ENCODE measurements at regions not wholly inside any gene's neighbourhood (a gene's known extent, or its start where the extent isn't known, plus 50 kb on each side); places are given as distances from the start of the nearest gene placed in this dataset.

DNA sequence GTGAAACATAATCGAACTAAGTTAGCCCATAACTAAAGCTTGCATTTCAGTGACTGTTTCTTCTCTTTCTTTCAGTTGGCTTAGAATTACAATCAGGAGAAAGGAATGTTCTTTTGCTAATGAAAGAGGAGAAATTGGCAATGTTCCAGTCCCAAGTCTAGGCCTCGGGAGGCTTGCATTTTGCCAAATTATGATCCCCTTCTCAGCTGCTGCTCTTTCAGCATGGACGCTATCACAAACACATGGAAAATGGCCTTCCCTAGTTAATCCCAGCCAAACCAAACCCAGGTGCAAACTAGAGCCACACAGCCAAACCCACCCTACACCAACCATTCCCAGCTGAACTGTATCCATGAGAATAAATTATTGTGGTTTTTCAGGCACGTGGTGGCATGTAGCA, 605.2 kb upstream of the LRRTM4 start:
- POLR2A ChIA-PET, result no interaction called here
- no peak for TF ChIP-seq SETDB1 (IDR thresholded peaks at IDR 0.05; ENCODE audit: insufficient read length, low read length)
- Histone ChIP-seq H3K4me1 (ENCODE audit: control insufficient read depth, insufficient read depth, low read length) (no peaks in the 10 kb centered on the region), H3K27ac (ENCODE audit: extremely low read depth, low read depth, low read length) (no peak overlapping the region), H3K36me3 (ENCODE audit: control insufficient read depth in 2 of 2, insufficient read depth in 1 of 2, low read length in 2 of 2) (no peaks in the 10 kb centered on the region), H3K4me3 (ENCODE audit: low read depth, low read length) (no peak overlapping the region), H3K9me3 (ENCODE audit: control insufficient read depth, insufficient read depth, low read depth, low read length) (no peaks in the 10 kb centered on the region)
- CTCF ChIA-PET, result no interaction called here

DNA sequence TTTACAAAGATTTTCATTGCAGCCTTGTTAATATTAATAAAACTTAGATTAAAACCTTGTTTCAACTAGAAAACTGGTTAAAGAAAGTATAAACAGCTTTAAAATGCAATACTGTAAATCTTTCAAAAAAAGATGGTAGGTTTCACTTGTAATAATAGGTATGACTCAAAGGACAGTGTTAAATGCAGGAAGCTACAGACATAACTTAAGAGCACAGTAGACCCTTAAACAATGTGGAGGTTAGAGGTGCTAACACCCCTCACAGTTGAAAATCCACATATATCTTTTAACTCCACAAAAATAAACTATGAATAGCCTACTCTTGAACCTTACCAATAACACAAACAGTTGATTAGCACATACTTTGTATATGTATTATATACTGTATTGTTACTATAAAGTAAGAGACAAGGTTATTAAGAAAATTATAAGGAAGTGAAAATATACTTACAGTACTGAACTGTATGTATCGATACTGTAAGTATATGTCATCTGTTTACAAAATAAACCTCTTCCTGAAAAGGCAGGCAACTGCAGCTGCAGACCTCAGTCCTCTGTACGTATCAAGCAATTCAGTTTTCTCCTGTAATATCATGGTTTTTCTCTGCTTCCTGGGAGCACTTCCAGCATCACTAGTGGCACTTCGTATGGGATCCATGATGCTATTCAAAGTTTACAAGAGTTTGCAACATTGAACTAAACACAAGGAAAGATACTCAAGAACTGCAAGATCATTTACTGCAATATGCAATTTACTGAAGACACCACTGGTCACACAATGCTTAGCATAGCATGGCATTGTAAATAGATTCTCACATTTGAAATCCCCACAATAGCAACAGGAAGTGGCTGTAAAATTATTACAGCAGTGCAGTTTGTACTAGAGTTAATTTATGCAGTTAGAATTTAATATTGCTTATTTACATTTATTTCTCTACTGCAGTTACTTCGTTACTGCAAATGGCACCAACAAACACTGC, 610.5 kb upstream of the LRRTM4 start:
- CTCF ChIA-PET, result no interaction called here
- Histone ChIP-seq H3K4me3 (ENCODE audit: low read depth, low read length) (no peak overlapping the region), H3K4me1 (ENCODE audit: control insufficient read depth, insufficient read depth, low read length) (no peaks in the 10 kb centered on the region), H3K9me3 (ENCODE audit: control insufficient read depth, insufficient read depth, low read depth, low read length) (no peaks in the 10 kb centered on the region), H3K36me3 (ENCODE audit: control insufficient read depth in 2 of 2, insufficient read depth in 1 of 2, low read length in 2 of 2) (no peaks in the 10 kb centered on the region), H3K27ac (ENCODE audit: extremely low read depth, low read depth, low read length) (no peak overlapping the region)
- POLR2A ChIA-PET, result no interaction called here
- TF ChIP-seq SCRT1 (tag by site-specific recombination; IDR thresholded peaks at IDR 0.05; ENCODE audit: borderline replicate concordance) (no peak), ZNF404 (tag by site-specific recombination; IDR thresholded peaks at IDR 0.05) (no peak), SP3 (tag by site-specific recombination; IDR thresholded peaks at IDR 0.05) (no peak), HOXA7 (CRISPR knock-in tag; IDR thresholded peaks at IDR 0.05; ENCODE audit: borderline replicate concordance) (no peak), ZNF747 (tag by site-specific recombination; IDR thresholded peaks at IDR 0.05) (no peak), ZFP69B (tag by site-specific recombination; IDR thresholded peaks at IDR 0.05) (no peak), ZNF791 (tag by site-specific recombination; IDR thresholded peaks at IDR 0.05) (no peak)
- TF ChIP-seq, protein P1, sequence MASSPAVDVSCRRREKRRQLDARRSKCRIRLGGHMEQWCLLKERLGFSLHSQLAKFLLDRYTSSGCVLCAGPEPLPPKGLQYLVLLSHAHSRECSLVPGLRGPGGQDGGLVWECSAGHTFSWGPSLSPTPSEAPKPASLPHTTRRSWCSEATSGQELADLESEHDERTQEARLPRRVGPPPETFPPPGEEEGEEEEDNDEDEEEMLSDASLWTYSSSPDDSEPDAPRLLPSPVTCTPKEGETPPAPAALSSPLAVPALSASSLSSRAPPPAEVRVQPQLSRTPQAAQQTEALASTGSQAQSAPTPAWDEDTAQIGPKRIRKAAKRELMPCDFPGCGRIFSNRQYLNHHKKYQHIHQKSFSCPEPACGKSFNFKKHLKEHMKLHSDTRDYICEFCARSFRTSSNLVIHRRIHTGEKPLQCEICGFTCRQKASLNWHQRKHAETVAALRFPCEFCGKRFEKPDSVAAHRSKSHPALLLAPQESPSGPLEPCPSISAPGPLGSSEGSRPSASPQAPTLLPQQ (tag by site-specific recombination; IDR thresholded peaks at IDR 0.05), result no peak
- TF ChIP-seq, protein P2, sequence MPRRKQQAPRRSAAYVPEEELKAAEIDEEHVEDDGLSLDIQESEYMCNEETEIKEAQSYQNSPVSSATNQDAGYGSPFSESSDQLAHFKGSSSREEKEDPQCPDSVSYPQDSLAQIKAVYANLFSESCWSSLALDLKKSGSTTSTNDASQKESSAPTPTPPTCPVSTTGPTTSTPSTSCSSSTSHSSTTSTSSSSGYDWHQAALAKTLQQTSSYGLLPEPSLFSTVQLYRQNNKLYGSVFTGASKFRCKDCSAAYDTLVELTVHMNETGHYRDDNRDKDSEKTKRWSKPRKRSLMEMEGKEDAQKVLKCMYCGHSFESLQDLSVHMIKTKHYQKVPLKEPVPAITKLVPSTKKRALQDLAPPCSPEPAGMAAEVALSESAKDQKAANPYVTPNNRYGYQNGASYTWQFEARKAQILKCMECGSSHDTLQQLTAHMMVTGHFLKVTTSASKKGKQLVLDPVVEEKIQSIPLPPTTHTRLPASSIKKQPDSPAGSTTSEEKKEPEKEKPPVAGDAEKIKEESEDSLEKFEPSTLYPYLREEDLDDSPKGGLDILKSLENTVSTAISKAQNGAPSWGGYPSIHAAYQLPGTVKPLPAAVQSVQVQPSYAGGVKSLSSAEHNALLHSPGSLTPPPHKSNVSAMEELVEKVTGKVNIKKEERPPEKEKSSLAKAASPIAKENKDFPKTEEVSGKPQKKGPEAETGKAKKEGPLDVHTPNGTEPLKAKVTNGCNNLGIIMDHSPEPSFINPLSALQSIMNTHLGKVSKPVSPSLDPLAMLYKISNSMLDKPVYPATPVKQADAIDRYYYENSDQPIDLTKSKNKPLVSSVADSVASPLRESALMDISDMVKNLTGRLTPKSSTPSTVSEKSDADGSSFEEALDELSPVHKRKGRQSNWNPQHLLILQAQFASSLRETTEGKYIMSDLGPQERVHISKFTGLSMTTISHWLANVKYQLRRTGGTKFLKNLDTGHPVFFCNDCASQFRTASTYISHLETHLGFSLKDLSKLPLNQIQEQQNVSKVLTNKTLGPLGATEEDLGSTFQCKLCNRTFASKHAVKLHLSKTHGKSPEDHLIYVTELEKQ (tag by site-specific recombination; IDR thresholded peaks at IDR 0.05; ENCODE audit: borderline replicate concordance), result no peak
- TF ChIP-seq, protein P3, sequence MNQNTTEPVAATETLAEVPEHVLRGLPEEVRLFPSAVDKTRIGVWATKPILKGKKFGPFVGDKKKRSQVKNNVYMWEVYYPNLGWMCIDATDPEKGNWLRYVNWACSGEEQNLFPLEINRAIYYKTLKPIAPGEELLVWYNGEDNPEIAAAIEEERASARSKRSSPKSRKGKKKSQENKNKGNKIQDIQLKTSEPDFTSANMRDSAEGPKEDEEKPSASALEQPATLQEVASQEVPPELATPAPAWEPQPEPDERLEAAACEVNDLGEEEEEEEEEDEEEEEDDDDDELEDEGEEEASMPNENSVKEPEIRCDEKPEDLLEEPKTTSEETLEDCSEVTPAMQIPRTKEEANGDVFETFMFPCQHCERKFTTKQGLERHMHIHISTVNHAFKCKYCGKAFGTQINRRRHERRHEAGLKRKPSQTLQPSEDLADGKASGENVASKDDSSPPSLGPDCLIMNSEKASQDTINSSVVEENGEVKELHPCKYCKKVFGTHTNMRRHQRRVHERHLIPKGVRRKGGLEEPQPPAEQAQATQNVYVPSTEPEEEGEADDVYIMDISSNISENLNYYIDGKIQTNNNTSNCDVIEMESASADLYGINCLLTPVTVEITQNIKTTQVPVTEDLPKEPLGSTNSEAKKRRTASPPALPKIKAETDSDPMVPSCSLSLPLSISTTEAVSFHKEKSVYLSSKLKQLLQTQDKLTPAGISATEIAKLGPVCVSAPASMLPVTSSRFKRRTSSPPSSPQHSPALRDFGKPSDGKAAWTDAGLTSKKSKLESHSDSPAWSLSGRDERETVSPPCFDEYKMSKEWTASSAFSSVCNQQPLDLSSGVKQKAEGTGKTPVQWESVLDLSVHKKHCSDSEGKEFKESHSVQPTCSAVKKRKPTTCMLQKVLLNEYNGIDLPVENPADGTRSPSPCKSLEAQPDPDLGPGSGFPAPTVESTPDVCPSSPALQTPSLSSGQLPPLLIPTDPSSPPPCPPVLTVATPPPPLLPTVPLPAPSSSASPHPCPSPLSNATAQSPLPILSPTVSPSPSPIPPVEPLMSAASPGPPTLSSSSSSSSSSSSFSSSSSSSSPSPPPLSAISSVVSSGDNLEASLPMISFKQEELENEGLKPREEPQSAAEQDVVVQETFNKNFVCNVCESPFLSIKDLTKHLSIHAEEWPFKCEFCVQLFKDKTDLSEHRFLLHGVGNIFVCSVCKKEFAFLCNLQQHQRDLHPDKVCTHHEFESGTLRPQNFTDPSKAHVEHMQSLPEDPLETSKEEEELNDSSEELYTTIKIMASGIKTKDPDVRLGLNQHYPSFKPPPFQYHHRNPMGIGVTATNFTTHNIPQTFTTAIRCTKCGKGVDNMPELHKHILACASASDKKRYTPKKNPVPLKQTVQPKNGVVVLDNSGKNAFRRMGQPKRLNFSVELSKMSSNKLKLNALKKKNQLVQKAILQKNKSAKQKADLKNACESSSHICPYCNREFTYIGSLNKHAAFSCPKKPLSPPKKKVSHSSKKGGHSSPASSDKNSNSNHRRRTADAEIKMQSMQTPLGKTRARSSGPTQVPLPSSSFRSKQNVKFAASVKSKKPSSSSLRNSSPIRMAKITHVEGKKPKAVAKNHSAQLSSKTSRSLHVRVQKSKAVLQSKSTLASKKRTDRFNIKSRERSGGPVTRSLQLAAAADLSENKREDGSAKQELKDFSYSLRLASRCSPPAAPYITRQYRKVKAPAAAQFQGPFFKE (tag by site-specific recombination; IDR thresholded peaks at IDR 0.05; ENCODE audit: borderline replicate concordance), result no peak
- TF ChIP-seq, protein P4, sequence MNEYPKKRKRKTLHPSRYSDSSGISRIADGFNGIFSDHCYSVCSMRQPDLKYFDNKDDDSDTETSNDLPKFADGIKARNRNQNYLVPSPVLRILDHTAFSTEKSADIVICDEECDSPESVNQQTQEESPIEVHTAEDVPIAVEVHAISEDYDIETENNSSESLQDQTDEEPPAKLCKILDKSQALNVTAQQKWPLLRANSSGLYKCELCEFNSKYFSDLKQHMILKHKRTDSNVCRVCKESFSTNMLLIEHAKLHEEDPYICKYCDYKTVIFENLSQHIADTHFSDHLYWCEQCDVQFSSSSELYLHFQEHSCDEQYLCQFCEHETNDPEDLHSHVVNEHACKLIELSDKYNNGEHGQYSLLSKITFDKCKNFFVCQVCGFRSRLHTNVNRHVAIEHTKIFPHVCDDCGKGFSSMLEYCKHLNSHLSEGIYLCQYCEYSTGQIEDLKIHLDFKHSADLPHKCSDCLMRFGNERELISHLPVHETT (tag by site-specific recombination; IDR thresholded peaks at IDR 0.05), result no peak

Data from HEK293 (cell line).